Right lobe of liver (tissue), 4 donors: ENCODE measurements at regions not wholly inside any gene's neighbourhood (a gene's known extent, or its start where the extent isn't known, plus 50 kb on each side); places are given as distances from the start of the nearest gene placed in this dataset.

Source experiments
- POLR2A ChIP-seq: fragments of 450-650 bp; IDR thresholded peaks from one replicate; pipeline ENCODE4 v1.6.1; 2017; ENCODE audit warnings: antibody characterized with exemption, mild to moderate bottlenecking
- TF ChIP-seq, protein P1 (sequence below), 4 donors: fragments of 200-600 bp in 3 of 4; fragments of 450-650 bp in 1 of 4; IDR thresholded peaks; one replicate each; pipeline versions ENCODE4 v1.5.1 to v1.8.0; 2016 to 2022; ENCODE audit warnings: antibody characterized with exemption in 4 of 4, mild to moderate bottlenecking in 2 of 4
- donor health status: DM: no; HTN: no; CAD: no.
- donor health status: DM: no; HTN: no; CAD: no.
- donor health status: DM: no; HTN: yes; CAD: no.

DNA sequence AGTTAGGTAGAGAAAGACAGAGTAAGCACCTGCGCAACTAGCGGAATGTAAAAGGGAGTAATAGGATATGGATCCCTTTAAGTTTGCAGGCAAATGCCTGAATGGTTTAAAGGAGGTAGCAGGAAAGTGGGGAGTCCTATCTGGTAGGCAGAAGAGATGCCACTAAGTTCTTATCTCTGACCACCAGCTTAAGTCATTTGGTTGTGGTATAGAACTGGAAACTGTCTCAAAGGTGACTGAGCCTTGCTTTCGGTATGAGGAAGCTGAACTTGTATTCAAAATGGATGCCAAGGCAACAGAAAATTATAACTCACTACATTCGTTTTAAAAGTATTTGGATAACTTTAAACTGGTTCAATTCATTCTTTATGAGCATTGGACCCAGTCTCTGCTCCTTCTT is 475.6 kb downstream of the DMRTA1 start:
- TF ChIP-seq POLR2A = no peak
- TF ChIP-seq, protein P1, sequence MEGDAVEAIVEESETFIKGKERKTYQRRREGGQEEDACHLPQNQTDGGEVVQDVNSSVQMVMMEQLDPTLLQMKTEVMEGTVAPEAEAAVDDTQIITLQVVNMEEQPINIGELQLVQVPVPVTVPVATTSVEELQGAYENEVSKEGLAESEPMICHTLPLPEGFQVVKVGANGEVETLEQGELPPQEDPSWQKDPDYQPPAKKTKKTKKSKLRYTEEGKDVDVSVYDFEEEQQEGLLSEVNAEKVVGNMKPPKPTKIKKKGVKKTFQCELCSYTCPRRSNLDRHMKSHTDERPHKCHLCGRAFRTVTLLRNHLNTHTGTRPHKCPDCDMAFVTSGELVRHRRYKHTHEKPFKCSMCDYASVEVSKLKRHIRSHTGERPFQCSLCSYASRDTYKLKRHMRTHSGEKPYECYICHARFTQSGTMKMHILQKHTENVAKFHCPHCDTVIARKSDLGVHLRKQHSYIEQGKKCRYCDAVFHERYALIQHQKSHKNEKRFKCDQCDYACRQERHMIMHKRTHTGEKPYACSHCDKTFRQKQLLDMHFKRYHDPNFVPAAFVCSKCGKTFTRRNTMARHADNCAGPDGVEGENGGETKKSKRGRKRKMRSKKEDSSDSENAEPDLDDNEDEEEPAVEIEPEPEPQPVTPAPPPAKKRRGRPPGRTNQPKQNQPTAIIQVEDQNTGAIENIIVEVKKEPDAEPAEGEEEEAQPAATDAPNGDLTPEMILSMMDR (IDR thresholded peaks at IDR 0.05) = no peak
